H9 (cell line): ENCODE measurements at regions not wholly inside any gene's neighbourhood (a gene's known extent, or its start where the extent isn't known, plus 50 kb on each side); places are given as distances from the start of the nearest gene placed in this dataset.

Source experiments
- DNase-seq: peaks from one replicate; pipeline ENCODE4 v3.0.0-alpha.2; 2017
- H2AFZ ChIP-seq: one replicate; pipeline ENCODE4 v1.6.1; 2013; ENCODE audit warnings: mild to moderate bottlenecking, low read length, control low read depth, moderate library complexity
- H2AK5ac ChIP-seq: 2 replicates; pipeline ENCODE4 v1.6.1; 2013; ENCODE audit warnings: low read length, control low read depth, mixed read lengths; ENCODE audit not compliant: insufficient read length
- H2BK120ac ChIP-seq: one replicate; pipeline ENCODE4 v1.6.1; 2013; ENCODE audit warnings: low read depth, mild to moderate bottlenecking, low read length, control low read depth, inconsistent platforms; ENCODE audit not compliant: poor library complexity, severe bottlenecking
- H2BK12ac ChIP-seq: 2 replicates; pipeline ENCODE4 v1.6.1; 2013; ENCODE audit warnings: low read length, control low read depth, mixed read lengths, low read depth; ENCODE audit not compliant: insufficient read length
- H2BK15ac ChIP-seq: 2 replicates; pipeline ENCODE4 v1.6.1; 2013; ENCODE audit warnings: low read depth, low read length, control low read depth
- H2BK20ac ChIP-seq: one replicate; pipeline ENCODE4 v1.6.1; 2013; ENCODE audit warnings: low read depth, mild to moderate bottlenecking, low read length, control low read depth, inconsistent platforms; ENCODE audit not compliant: poor library complexity, severe bottlenecking
- H2BK5ac ChIP-seq: 2 replicates; pipeline ENCODE4 v1.6.1; 2013; ENCODE audit warnings: low read length, control low read depth, mixed read lengths; ENCODE audit not compliant: insufficient read length
- H3K14ac ChIP-seq: 2 replicates; pipeline ENCODE4 v1.6.1; 2013; ENCODE audit warnings: low read length, control low read depth; ENCODE audit not compliant: insufficient read depth
- H3K18ac ChIP-seq: 2 replicates; pipeline ENCODE4 v1.6.1; 2013; ENCODE audit warnings: low read depth, mild to moderate bottlenecking, mixed read lengths, low read length, control low read depth; ENCODE audit not compliant: insufficient read length
- H3K23ac ChIP-seq: 2 replicates; pipeline ENCODE4 v1.6.1; 2013; ENCODE audit warnings: low read length, control low read depth, mixed read lengths, low read depth; ENCODE audit not compliant: insufficient read length
- H3K23me2 ChIP-seq: 2 replicates; pipeline ENCODE4 v1.6.1; 2013; ENCODE audit warnings: low read depth, mild to moderate bottlenecking, mixed read lengths, low read length, control low read depth; ENCODE audit not compliant: insufficient read length, poor library complexity, severe bottlenecking
- H3K27ac ChIP-seq: 2 replicates; pipeline ENCODE4 v1.5.1; 2013; ENCODE audit warnings: low read length, control low read depth, mixed read lengths, low read depth; ENCODE audit not compliant: insufficient read length
- H3K27me3 ChIP-seq: 2 replicates; pipeline ENCODE4 v1.6.1; 2013; ENCODE audit warnings: low read length, control low read depth, inconsistent platforms; ENCODE audit not compliant: insufficient read depth
- H3K4ac ChIP-seq: 2 replicates; pipeline ENCODE4 v1.6.1; 2013; ENCODE audit warnings: low read depth, mild to moderate bottlenecking, control low read depth, inconsistent platforms, low read length, moderate library complexity
- H3K4me1 ChIP-seq: 2 replicates; pipeline ENCODE4 v1.6.1; 2013; ENCODE audit warnings: low read length, control low read depth, inconsistent platforms; ENCODE audit not compliant: insufficient read depth
- H3K4me2 ChIP-seq: 2 replicates; pipeline ENCODE4 v1.6.1; 2013; ENCODE audit warnings: low read length, control low read depth, mixed read lengths; ENCODE audit not compliant: insufficient read length, insufficient read depth
- H3K56ac ChIP-seq: 2 replicates; pipeline ENCODE4 v1.6.1; 2013; ENCODE audit warnings: low read depth, mild to moderate bottlenecking, mixed read lengths, low read length, control low read depth; ENCODE audit not compliant: insufficient read length
- H3K79me1 ChIP-seq: 2 replicates; pipeline ENCODE4 v1.6.1; 2013; ENCODE audit warnings: low read depth, mild to moderate bottlenecking, moderate library complexity, low read length, control low read depth, inconsistent platforms; ENCODE audit not compliant: insufficient read depth, poor library complexity, severe bottlenecking
- H3K79me2 ChIP-seq: 2 replicates; pipeline ENCODE4 v1.6.1; 2013; ENCODE audit warnings: low read length, control low read depth, inconsistent platforms; ENCODE audit not compliant: insufficient read depth
- H3K9ac ChIP-seq: 2 replicates; pipeline ENCODE4 v1.6.1; 2013; ENCODE audit warnings: low read length, control low read depth, mixed read lengths; ENCODE audit not compliant: insufficient read length; ENCODE audit errors: extremely low read depth
- H3K9me3 ChIP-seq: one replicate; pipeline ENCODE4 v1.6.1; 2013; ENCODE audit warnings: low read depth, low read length, inconsistent platforms; ENCODE audit not compliant: control insufficient read depth
- H3T11ph ChIP-seq: one replicate; pipeline ENCODE4 v1.6.1; 2013; ENCODE audit warnings: mild to moderate bottlenecking, low read length, control low read depth, inconsistent platforms
- H4K20me1 ChIP-seq: one replicate; pipeline ENCODE4 v1.6.1; 2013; ENCODE audit not compliant: control insufficient read depth, insufficient read length, insufficient read depth
- H4K5ac ChIP-seq: 2 replicates; pipeline ENCODE4 v1.6.1; 2013; ENCODE audit warnings: low read depth, mild to moderate bottlenecking, mixed read lengths, low read length, control low read depth; ENCODE audit not compliant: insufficient read length
- H4K8ac ChIP-seq: replicated peaks from 2 replicates; pipeline ENCODE4 v1.6.1; 2013; ENCODE audit warnings: low read length, control low read depth, mixed read lengths, low read depth; ENCODE audit not compliant: insufficient read length
- H4K91ac ChIP-seq: 2 replicates; pipeline ENCODE4 v1.6.1; 2013; ENCODE audit warnings: low read depth, mild to moderate bottlenecking, moderate library complexity, mixed read lengths, low read length, control low read depth; ENCODE audit not compliant: insufficient read length
- H3K27ac Mint-ChIP-seq, 3 experiments: 2 replicates in 2 of 3; 3 replicates in 1 of 3; pipeline ENCODE4 v1.8.0; 2020 to 2021; ENCODE audit warnings: mixed read lengths in 3 of 3, mild to moderate bottlenecking in 1 of 3, moderate library complexity in 1 of 3
- H3K27me3 Mint-ChIP-seq: 2 replicates; pipeline ENCODE4 v1.8.0; 2021; ENCODE audit warnings: low read depth, mild to moderate bottlenecking, moderate library complexity, mixed read lengths
- H3K36me3 Mint-ChIP-seq, 3 experiments: 2 replicates in 2 of 3; 3 replicates in 1 of 3; pipeline ENCODE4 v1.8.0; 2020 to 2021; ENCODE audit warnings: low read depth in 3 of 3, mixed read lengths in 3 of 3; ENCODE audit not compliant: insufficient read depth in 1 of 3
- H3K4me1 Mint-ChIP-seq, 2 experiments: 2 replicates each; pipeline ENCODE4 v1.8.0; 2020; ENCODE audit warnings: mixed read lengths in 2 of 2
- H3K4me3 Mint-ChIP-seq, 2 experiments: 2 replicates in 1 of 2; 3 replicates in 1 of 2; pipeline ENCODE4 v1.8.0; 2020 to 2021; ENCODE audit warnings: mild to moderate bottlenecking in 2 of 2, mixed read lengths in 2 of 2, moderate library complexity in 1 of 2
- H3K9me3 Mint-ChIP-seq, 2 experiments: 2 replicates in 1 of 2; 3 replicates in 1 of 2; pipeline ENCODE4 v1.8.0; 2020; ENCODE audit warnings: mild to moderate bottlenecking in 2 of 2, mixed read lengths in 2 of 2, moderate library complexity in 1 of 2
- WGBS: extraction: QIAGEN DNeasy Blood & Tissue Kit; methylation state at CpG from one replicate; pipeline ENCODE4 v1.1.7; 2013; ENCODE audit warnings: missing lambda C conversion rate, low lambda C conversion rate, mixed read lengths; ENCODE audit not compliant: insufficient read length; ENCODE audit errors: extremely low coverage; 5-methylcytosine and 5-hydroxymethylcytosine counted together
- TF ChIP-seq, protein P1 (sequence below): fragments of 200-600 bp; sonication (generic); conservative IDR thresholded peaks from 3 replicates; pipeline ENCODE4 v1.8.0; 2021; ENCODE audit warnings: antibody characterized with exemption, mild to moderate bottlenecking

DNA sequence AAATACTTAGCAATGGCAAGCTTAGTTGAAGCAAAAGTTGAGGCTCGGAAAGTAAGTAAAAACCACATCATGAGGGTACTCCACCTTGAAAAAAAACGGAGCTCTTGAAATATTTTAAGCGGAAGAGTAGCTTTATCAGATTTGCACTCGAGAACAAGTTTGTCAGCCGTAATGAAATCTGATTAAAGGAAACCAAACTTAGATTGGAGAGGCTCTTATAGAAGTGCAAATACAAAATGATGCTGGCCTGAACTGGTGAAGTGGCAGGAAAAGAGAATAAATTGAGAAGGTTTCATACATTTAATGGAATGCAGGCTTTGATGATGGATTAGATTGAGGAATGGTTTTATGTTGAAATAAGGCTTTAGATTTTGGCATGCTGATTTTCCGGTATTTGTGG, 484.2 kb downstream of the PID1 start:
- Mint-ChIP-seq H3K36me3 (no peaks in the 10 kb centered on the region; a peak in 1 of 7 replicates), H3K27me3 (no peaks in the 10 kb centered on the region), H3K27ac (no peak overlapping the region), H3K4me1 (no peaks in the 10 kb centered on the region), H3K4me3 (no peak overlapping the region), H3K9me3 (peaks cover 0 to 2% of the 10 kb centered on the region in 2 experiments; a peak in 3 of 5 replicates)
- Histone ChIP-seq H3K9me3 (no peaks in the 10 kb centered on the region), H2BK120ac (no peak overlapping the region), H4K8ac (no peak overlapping the region), H3K56ac (no peak overlapping the region), H3K23ac (no peak overlapping the region), H2BK15ac (no peak overlapping the region), H2BK12ac (no peak overlapping the region), H4K5ac (no peak overlapping the region), H2AK5ac (no peak overlapping the region), H3K4me1 (no peaks in the 10 kb centered on the region), H3K4ac (no peak overlapping the region), H3K79me1 (no peaks in the 10 kb centered on the region), H3K23me2 (no peaks in the 10 kb centered on the region), H3K14ac (no peak overlapping the region), H4K20me1 (no peaks in the 10 kb centered on the region), H3K79me2 (no peaks in the 10 kb centered on the region), H3K9ac (no peak overlapping the region), H3K27me3 (no peaks in the 10 kb centered on the region), H2BK20ac (no peak overlapping the region), H2BK5ac (no peak overlapping the region), H4K91ac (no peak overlapping the region), H3K27ac (no peak overlapping the region), H3K18ac (no peak overlapping the region), H2AFZ (no peak overlapping the region), H3T11ph (no peak overlapping the region), H3K4me2 (no peak overlapping the region)
- TF ChIP-seq, protein P1, sequence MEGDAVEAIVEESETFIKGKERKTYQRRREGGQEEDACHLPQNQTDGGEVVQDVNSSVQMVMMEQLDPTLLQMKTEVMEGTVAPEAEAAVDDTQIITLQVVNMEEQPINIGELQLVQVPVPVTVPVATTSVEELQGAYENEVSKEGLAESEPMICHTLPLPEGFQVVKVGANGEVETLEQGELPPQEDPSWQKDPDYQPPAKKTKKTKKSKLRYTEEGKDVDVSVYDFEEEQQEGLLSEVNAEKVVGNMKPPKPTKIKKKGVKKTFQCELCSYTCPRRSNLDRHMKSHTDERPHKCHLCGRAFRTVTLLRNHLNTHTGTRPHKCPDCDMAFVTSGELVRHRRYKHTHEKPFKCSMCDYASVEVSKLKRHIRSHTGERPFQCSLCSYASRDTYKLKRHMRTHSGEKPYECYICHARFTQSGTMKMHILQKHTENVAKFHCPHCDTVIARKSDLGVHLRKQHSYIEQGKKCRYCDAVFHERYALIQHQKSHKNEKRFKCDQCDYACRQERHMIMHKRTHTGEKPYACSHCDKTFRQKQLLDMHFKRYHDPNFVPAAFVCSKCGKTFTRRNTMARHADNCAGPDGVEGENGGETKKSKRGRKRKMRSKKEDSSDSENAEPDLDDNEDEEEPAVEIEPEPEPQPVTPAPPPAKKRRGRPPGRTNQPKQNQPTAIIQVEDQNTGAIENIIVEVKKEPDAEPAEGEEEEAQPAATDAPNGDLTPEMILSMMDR = no peak
- no peak for DNase-seq
- WGBS = 100% methylated on average over 1 of the region's 6 CpGs
